Sigmoid colon (tissue), 4 donors: ENCODE measurements at regions not wholly inside any gene's neighbourhood (a gene's known extent, or its start where the extent isn't known, plus 50 kb on each side); places are given as distances from the start of the nearest gene placed in this dataset.

Source experiments
- POLR2A ChIP-seq, 2 donors: fragments of 450-650 bp; IDR thresholded peaks; one replicate each; pipeline ENCODE4 v1.6.1; 2016; ENCODE audit warnings: antibody characterized with exemption in 2 of 2, mild to moderate bottlenecking in 2 of 2, moderate library complexity in 2 of 2
- POLR2AphosphoS5 ChIP-seq, 4 donors: sonication (generic); formaldehyde crosslinking; IDR thresholded peaks; one replicate each; pipeline ENCODE4 v1.6.1; 2017; ENCODE audit warnings: antibody characterized with exemption in 4 of 4
- TF ChIP-seq, protein P1 (sequence below), 4 experiments: fragments of 450-650 bp in 3 of 4; fragments of 200-600 bp in 1 of 4; IDR thresholded peaks; one replicate each; pipeline ENCODE4 v1.5.1; 2016 to 2019; ENCODE audit warnings: antibody characterized with exemption in 4 of 4, mild to moderate bottlenecking in 3 of 4, moderate library complexity in 2 of 4

DNA sequence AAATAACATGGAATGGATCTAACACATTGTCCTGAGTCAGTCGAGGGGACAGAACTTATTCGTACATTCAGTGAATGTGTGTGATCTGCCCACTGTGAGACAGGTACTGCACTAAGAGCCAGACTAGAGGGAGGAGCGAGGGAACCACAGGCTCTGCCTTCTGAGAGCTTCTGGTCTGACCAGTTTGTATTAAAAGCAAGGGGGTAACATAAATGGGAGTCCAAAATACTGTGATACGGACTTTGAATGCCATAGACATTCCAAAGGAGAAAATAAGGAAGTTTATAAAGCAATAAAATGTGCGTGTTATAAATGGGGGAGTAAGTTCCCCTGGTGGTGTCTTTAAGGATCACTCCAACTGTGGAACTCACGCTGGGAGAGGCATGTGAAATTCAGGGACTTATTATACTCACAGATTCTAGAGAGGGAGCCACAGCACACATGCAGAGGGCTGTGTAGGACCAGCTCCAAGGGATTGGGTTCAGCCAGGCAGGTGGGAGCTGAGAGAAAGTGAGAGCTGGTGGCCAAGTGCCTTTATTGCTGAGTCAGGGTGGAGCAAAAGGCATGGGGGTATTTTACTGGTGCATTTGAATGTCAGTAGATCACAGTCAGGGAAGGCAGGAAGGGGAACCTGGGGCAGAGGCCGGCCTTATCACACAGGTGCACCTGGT lies 186.5 kb upstream of the WWC1 start:
- TF ChIP-seq, protein P1, sequence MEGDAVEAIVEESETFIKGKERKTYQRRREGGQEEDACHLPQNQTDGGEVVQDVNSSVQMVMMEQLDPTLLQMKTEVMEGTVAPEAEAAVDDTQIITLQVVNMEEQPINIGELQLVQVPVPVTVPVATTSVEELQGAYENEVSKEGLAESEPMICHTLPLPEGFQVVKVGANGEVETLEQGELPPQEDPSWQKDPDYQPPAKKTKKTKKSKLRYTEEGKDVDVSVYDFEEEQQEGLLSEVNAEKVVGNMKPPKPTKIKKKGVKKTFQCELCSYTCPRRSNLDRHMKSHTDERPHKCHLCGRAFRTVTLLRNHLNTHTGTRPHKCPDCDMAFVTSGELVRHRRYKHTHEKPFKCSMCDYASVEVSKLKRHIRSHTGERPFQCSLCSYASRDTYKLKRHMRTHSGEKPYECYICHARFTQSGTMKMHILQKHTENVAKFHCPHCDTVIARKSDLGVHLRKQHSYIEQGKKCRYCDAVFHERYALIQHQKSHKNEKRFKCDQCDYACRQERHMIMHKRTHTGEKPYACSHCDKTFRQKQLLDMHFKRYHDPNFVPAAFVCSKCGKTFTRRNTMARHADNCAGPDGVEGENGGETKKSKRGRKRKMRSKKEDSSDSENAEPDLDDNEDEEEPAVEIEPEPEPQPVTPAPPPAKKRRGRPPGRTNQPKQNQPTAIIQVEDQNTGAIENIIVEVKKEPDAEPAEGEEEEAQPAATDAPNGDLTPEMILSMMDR (IDR thresholded peaks at IDR 0.05): peak in 1 of 4 experiments; percentile 33
- TF ChIP-seq POLR2A (IDR thresholded peaks at IDR 0.05): no peak
- TF ChIP-seq POLR2AphosphoS5 (IDR thresholded peaks at IDR 0.05): no peak
